Astrocyte of the hippocampus (primary cell): ENCODE measurements at regions not wholly inside any gene's neighbourhood (a gene's known extent, or its start where the extent isn't known, plus 50 kb on each side); places are given as distances from the start of the nearest gene placed in this dataset.

Source experiments
- DNase-seq: peaks from one replicate; pipeline ENCODE4 v3.0.0; 2011; ENCODE audit warnings: low read depth, low spot score

GRCh38 chr4:178037459-178038214 lies 595.4 kb upstream of the AGA start:
- no peak for DNase-seq

- no peak for DNase-seq
Measured at GRCh38 chr4:178056996-178057395, 614.8 kb upstream of the AGA start.

GRCh38 chr4:178063568-178063967 lies 621.3 kb upstream of the AGA start:
- no peak for DNase-seq

- DNase-seq: no peak
Measured at GRCh38 chr4:178066338-178066941, 624.2 kb upstream of the AGA start.

GRCh38 chr4:178068136-178068535 lies 625.9 kb upstream of the AGA start:
- DNase-seq: no peak

GRCh38 chr4:178070163-178070562 lies 627.9 kb upstream of the AGA start:
- DNase-seq: no peak

GRCh38 chr4:178080312-178080711 lies 638.1 kb upstream of the AGA start:
- DNase-seq: no peak

GRCh38 chr4:178081176-178081575 lies 638.9 kb upstream of the AGA start:
- no peak for DNase-seq

- DNase-seq: no peak
Measured at GRCh38 chr4:178081896-178082295, 639.7 kb upstream of the AGA start.

GRCh38 chr4:178082906-178083305 lies 640.7 kb upstream of the AGA start:
- no peak for DNase-seq

- no peak for DNase-seq
Measured at GRCh38 chr4:178083968-178084367, 641.7 kb upstream of the AGA start.

GRCh38 chr4:178086320-178086719 lies 644.1 kb upstream of the AGA start:
- no peak for DNase-seq

GRCh38 chr4:178090640-178091411 lies 648.6 kb upstream of the AGA start:
- DNase-seq: no peak

GRCh38 chr4:178102139-178102538 lies 659.9 kb upstream of the AGA start:
- no peak for DNase-seq

- DNase-seq: no peak
Measured at GRCh38 chr4:178105242-178105641, 663.0 kb upstream of the AGA start.

- DNase-seq: no peak
Measured at GRCh38 chr4:178136736-178137345, 694.6 kb upstream of the AGA start.

GRCh38 chr4:178137732-178138471 lies 695.7 kb upstream of the AGA start:
- no peak for DNase-seq

GRCh38 chr4:178138491-178138890 lies 696.3 kb upstream of the AGA start:
- no peak for DNase-seq

- no peak for DNase-seq
Measured at GRCh38 chr4:178140326-178140915, 698.2 kb upstream of the AGA start.

GRCh38 chr4:178142724-178143123 lies 700.5 kb upstream of the AGA start:
- no peak for DNase-seq

GRCh38 chr4:178148106-178148505 lies 705.9 kb upstream of the AGA start:
- DNase-seq: no peak
